ENCODE measurements at regions not wholly inside any gene's neighbourhood (a gene's known extent, or its start where the extent isn't known, plus 50 kb on each side); places are given as distances from the start of the nearest gene placed in this dataset.

- Histone ChIP-seq H3K27me3 (replicated peaks; ENCODE audit: control insufficient read depth, insufficient read depth, low read length) (no peaks in the 10 kb centered on the region), H3K4me3 (ENCODE audit: low read depth, low read length) (no peak overlapping the region), H3K36me3 (ENCODE audit: control insufficient read depth, insufficient read depth, low read length) (no peaks in the 10 kb centered on the region), H3K4me1 (no peaks in the 10 kb centered on the region), H3K9me3 (no peaks in the 10 kb centered on the region)
- Mint-ChIP-seq H3K27me3 (ENCODE audit: insufficient read depth, unreplicated experiment) (no peaks in the 10 kb centered on the region), H3K4me3 (ENCODE audit: unreplicated experiment) (no peak overlapping the region), H3K4me1 (ENCODE audit: low read depth, unreplicated experiment) (no peaks in the 10 kb centered on the region), H3K9me3 (ENCODE audit: unreplicated experiment) (no peaks in the 10 kb centered on the region), H3K36me3 (ENCODE audit: insufficient read depth, unreplicated experiment) (no peaks in the 10 kb centered on the region), H3K27ac (ENCODE audit: unreplicated experiment) (no peak overlapping the region)
- CTCF ChIA-PET: no interaction called here
- intact Hi-C loops (cut with micrococcal nuclease; ENCODE audit: unreplicated experiment): no loop called here
- DNase-seq: no peak
- POLR2A ChIA-PET: no interaction called here
- no peak for TF ChIP-seq CTCF (IDR thresholded peaks at IDR 0.05; ENCODE audit: insufficient read depth in 1 of 2, low read depth in 1 of 2, low read length in 1 of 2, severe bottlenecking in 1 of 2, unreplicated experiment in 1 of 2)
- BruUV-seq (replicated peaks): no TSS peak
Measured at GRCh38 chr18:37964885-37965571, 399.4 kb upstream of the CELF4 start.

- Mint-ChIP-seq H3K9me3 (ENCODE audit: unreplicated experiment) (no peaks in the 10 kb centered on the region), H3K27ac (ENCODE audit: unreplicated experiment) (no peak overlapping the region), H3K4me3 (ENCODE audit: unreplicated experiment) (no peak overlapping the region), H3K36me3 (ENCODE audit: insufficient read depth, unreplicated experiment) (no peaks in the 10 kb centered on the region), H3K4me1 (ENCODE audit: low read depth, unreplicated experiment) (no peaks in the 10 kb centered on the region), H3K27me3 (ENCODE audit: insufficient read depth, unreplicated experiment) (no peaks in the 10 kb centered on the region)
- CTCF ChIA-PET: no interaction called here
- no peak for DNase-seq
- no peak for TF ChIP-seq CTCF (IDR thresholded peaks at IDR 0.05; ENCODE audit: insufficient read depth in 1 of 2, low read depth in 1 of 2, low read length in 1 of 2, severe bottlenecking in 1 of 2, unreplicated experiment in 1 of 2)
- no TSS peak for BruUV-seq (replicated peaks)
- H3K4me3 ChIP-seq (ENCODE audit: low read depth, low read length): no peak overlapping the region
- no peaks in the 10 kb centered on the region for H3K36me3 ChIP-seq (ENCODE audit: control insufficient read depth, insufficient read depth, low read length)
- no peaks in the 10 kb centered on the region for H3K9me3 ChIP-seq
- H3K4me1 ChIP-seq: no peaks in the 10 kb centered on the region
- intact Hi-C loops (cut with micrococcal nuclease; ENCODE audit: unreplicated experiment): no loop called here
- no peaks in the 10 kb centered on the region for H3K27me3 ChIP-seq (replicated peaks; ENCODE audit: control insufficient read depth, insufficient read depth, low read length)
- POLR2A ChIA-PET: no interaction called here
Measured at GRCh38 chr18:37963837-37964236, 398.2 kb upstream of the CELF4 start.

- POLR2A ChIA-PET: no interaction called here
- H3K4me1 Mint-ChIP-seq (ENCODE audit: low read depth, unreplicated experiment): no peaks in the 10 kb centered on the region
Measured at GRCh38 chr18:37962316-37962966, 396.8 kb upstream of the CELF4 start.

More at GRCh38 chr18:37962316-37962966, 396.8 kb upstream of the CELF4 start:
- H3K4me3 ChIP-seq (ENCODE audit: low read depth, low read length): no peak overlapping the region
- H3K27me3 Mint-ChIP-seq (ENCODE audit: insufficient read depth, unreplicated experiment): no peaks in the 10 kb centered on the region
- no peaks in the 10 kb centered on the region for H3K36me3 ChIP-seq (ENCODE audit: control insufficient read depth, insufficient read depth, low read length)
- intact Hi-C loops (cut with micrococcal nuclease; ENCODE audit: unreplicated experiment): no loop called here
- no peak for DNase-seq
- no peaks in the 10 kb centered on the region for H3K9me3 ChIP-seq
- no peaks in the 10 kb centered on the region for H3K9me3 Mint-ChIP-seq (ENCODE audit: unreplicated experiment)
- no peak overlapping the region for H3K27ac Mint-ChIP-seq (ENCODE audit: unreplicated experiment)
- no peaks in the 10 kb centered on the region for H3K27me3 ChIP-seq (replicated peaks; ENCODE audit: control insufficient read depth, insufficient read depth, low read length)
- no peak for TF ChIP-seq CTCF (IDR thresholded peaks at IDR 0.05; ENCODE audit: insufficient read depth in 1 of 2, low read depth in 1 of 2, low read length in 1 of 2, severe bottlenecking in 1 of 2, unreplicated experiment in 1 of 2)
- H3K36me3 Mint-ChIP-seq (ENCODE audit: insufficient read depth, unreplicated experiment): no peaks in the 10 kb centered on the region
- H3K4me1 ChIP-seq: no peaks in the 10 kb centered on the region
- no TSS peak for BruUV-seq (replicated peaks)
- no peak overlapping the region for H3K4me3 Mint-ChIP-seq (ENCODE audit: unreplicated experiment)
- CTCF ChIA-PET: no interaction called here

Measured in Caco-2 (cell line).